Activated CD4-positive, alpha-beta T cell treated with anti-CD3 and anti-CD28 coated beads for 4 hours (primary cell): ENCODE measurements at regions not wholly inside any gene's neighbourhood (a gene's known extent, or its start where the extent isn't known, plus 50 kb on each side); places are given as distances from the start of the nearest gene placed in this dataset.

ENCODE experiments used
- DNase-seq, 2 donors: peaks; one replicate each; pipeline ENCODE4 v3.0.0-alpha.2; 2020

DNA sequence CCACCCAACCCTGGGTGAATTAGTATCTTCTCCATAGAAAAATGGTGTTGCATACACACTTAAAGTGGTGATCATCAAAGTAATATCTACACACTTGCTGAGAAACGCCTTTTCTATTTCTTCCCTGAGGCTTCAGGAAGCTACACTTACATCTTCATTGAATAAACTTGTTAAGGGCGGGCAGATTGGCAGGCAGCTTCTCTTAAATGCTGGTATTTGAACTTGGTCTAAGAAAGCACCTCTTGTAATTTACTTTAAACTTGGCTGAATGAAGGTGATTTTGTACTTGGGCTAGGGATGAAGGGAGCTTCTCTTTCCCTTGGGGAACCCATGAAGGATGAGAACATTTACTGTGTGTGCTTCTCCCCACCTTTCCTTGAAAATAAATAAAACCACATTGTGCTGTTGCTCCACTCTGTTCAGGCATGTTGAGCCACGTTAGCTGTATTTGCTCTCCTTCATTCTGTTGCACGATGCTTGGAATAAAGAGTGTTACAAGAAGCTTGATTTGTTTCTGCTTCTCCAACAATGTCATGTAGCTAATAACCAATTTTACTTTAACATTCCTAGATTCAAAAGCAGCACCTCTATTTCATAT, 430.1 kb downstream of the ANKRD50 start:
- DNase-seq, result no peak

DNA sequence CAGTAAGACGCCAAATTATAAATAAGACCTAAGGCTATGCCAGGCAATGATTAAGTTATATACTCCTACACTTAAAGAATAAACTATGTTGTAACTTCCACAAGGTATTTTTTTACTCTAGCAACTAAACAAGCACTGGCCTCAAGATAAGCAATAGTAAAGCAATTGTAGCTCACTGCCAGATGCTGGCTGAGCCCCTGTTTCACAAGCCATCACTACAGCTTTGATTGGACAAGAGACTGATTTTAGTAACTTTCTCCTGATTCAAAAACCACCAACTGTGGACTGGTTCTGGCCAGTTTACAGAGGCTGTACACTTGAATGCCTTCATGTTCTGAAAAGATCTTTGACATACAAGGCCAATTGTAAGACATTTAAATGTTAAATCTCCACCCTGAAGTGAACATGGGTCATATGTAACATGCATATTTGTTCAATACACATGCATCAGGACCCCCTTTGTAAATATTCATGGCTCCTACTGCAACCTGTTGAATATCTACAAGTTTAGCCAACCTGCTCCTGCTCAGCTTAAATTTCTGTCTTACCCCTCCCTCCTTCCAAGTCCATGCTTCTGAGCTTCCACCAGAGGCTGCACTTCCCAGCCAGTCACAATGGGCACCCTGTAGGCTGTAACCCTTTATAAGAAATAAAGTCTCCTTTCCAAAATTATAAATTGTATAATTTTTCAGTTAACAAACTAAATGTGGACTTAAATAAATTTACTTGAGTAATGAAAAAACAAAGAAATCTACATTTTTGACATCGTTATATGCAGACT, 423.6 kb downstream of the ANKRD50 start:
- no peak for DNase-seq

DNA sequence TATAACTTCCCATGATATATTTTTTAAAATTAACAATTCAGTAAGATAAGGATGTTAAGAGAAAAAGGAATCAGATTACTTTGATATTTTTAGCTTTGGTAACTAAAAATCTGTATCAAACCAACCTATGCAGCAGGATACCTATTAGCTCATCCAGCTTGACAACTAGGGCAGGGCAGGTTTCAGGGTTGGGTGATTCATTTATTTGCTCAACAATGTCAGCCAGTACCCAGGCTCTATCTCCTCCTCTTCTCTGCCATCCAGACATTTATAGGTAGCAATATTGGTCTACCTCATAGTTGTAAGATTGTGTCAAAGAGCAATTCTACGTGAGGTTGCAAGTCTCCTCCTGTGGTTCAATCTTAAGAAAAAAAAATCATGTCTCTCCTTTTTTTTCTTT, 421.9 kb downstream of the ANKRD50 start:
- DNase-seq, result no peak

DNA sequence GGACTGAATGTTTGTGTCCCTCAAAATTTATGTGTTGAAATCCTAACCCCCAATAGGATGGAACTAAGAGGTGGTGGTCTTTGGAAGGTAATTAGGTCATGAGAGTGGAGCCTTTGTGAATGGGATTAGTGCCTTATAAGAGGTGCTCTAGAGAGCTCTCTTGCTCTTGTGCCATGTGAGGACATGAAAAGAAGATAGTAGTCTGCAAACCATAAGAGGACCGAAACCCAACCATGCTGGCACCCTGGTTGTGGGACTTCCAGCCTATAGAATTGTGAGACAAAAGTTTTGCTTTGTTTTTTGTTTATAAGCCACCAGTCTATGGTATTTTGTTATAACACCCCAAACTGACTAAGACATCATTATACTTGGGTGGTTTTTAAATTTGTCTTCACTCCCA, 417.1 kb downstream of the ANKRD50 start:
- DNase-seq, result no peak

DNA sequence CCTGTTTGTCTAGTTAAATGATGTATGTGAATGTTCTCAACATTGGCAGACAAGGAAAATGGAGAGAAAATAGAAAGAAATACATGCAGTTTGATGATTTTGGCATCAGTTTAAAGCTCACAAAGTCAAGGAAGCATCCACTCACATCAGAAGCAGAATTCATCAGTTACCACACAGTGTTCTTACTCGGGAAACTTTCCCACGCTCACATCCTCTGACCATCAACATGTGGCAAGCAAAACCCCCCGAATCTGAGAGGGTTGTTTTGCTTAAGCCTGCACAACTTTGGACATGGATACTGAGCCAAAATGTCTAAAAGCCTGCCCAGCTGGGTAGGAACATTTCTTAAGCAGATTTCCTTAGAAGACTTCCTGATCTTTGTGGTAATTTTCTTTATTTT, 407.6 kb downstream of the ANKRD50 start:
- DNase-seq, result no peak

DNA sequence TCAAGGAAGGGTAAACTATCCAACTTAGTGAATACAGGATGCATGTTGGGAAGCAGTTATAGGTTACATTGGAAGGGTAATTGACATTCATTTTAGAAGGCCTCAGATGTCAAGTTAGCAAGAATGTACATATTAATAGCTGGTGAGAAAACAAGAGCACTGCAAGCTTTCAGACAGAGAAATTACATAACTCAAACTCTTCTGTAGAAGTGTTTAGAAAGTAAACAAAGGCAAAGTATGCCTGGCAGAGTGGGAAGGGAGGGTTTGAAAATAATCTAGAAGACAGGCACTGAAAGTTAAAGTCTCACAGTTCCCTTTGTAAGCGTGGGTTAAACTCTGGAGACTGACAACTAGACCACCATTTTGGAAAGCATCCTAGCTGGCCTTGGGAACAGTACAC, 406.2 kb downstream of the ANKRD50 start:
- DNase-seq, result no peak

DNA sequence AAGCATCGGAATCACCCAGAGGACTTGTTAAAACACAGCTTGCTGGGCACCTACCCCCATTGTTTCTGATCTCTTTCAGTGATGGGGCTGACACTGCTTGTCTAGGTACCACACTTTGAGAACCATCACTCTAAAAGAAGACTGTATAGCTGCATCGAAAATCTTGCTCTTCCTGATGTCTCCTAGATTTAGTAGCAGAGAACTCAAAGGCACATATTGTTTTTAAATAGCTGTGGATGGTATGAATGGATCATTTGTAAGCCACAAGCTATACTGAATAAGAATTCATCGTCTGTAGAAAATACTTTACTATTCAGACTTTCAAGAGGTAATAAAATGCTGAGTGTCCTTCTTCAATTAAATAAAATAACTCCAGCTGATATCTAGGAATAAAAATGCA, 405.4 kb downstream of the ANKRD50 start:
- DNase-seq, result no peak

DNA sequence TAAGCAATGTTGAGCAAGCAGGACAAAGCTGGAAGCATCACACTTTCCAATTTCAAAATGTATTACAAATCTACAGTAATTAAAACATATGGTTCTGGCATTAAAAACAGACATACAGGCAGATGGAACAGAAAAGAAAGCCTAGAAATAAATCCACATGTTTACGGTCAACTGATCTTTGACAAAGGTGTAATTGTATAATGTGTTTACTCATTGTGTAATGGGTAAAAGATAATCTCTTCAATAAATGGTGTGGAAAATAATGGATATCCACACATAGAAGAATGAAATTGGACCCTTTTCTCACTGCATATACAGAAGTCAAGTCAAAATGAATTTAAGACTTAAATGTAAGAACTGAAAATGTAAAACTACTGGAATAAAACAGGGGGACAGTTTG, 394.2 kb downstream of the ANKRD50 start:
- DNase-seq, result no peak

DNA sequence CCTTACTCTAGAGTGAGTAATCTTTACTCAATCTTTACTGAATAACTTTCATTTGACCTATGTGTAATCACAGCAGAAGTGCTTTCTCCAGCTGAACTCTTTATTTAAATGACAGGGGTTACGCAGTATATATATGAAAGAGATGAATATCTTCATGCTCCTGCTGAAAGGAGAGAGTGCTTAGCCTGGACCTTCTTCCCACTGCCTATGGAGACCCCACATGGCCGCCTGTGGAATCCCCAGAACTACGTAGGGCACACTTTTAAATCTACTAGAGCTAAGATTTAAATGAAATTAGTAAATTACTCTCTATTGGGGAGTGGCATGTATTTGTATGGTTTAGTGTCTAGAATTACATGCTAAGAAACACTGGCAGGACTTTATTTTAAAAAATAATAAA, 391.2 kb downstream of the ANKRD50 start:
- no peak for DNase-seq

DNA sequence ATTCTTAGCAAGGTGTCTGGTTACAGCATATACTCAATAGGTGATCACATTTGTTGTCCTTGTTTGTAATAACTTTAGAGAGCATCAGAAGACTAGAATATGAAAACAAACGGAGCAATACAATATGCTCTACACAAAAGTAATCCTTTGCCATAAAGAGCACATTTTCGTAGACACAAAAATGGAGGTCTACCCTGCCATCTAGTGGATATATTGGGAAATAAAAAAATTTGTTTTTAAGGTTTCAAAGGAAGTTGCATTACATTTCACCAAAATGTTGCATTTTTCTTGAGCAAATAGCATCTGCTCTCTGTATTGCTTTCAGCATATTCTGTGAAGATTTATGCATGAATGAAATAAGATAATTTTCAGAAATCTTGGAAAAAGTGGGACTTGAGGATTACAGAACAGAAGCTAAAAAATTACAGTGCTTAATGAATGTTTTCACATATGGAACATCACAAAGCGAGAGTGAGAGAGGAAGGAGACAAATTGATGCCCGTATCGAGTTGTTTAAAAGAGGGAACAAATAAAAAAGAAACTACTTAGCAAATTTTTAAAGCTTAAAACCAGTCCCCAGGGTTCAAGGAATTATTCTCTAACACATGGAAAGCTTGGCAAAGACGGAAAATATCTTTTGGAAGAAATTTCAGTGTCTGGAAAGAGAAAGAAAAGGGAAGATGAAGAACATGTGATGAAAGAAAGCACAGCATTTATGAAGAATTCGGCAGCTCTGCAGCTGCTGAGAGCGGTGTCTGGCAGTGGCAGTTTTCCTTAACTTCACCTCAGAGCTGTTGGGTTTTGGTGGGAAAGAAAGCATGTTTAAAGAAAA, 390.1 kb downstream of the ANKRD50 start:
- DNase-seq, result no peak

DNA sequence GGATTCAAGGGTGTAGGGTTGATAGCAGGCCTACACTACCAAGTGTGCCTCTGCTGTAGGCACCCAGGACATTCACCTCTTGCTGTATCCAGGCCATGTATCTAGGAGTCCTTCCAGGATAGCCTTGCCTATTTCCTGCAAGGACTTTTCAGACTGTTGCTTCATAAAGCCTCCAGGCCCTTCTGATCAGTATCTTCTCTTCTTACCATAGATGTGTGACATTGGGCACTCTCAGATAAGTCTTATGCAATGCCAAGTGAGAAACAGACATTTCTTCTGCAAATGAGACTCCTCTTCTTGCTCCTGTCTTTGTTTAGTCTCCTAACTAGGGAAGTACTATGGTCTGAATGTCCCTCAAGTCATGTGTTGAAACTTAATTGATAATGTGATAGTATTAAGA, 386.8 kb downstream of the ANKRD50 start:
- DNase-seq, result no peak

DNA sequence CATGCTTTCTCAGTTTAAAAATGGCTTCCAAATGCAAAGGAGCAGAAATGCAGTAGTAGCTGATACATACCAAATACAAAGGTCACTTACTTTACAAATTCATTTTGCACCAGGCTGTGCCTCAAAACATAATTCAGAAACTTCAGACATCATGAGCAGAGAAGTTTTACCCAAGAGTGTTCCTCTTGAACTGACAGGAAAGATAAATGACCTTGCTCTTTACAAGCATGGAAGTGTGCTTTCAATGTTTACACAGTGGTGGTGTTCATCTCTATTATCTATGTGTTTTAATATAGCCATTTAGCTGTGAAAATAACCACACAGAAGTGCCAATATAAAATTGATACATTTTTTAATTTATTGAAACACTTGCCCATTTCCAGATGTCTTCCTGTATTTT, 383.4 kb downstream of the ANKRD50 start:
- no peak for DNase-seq

DNA sequence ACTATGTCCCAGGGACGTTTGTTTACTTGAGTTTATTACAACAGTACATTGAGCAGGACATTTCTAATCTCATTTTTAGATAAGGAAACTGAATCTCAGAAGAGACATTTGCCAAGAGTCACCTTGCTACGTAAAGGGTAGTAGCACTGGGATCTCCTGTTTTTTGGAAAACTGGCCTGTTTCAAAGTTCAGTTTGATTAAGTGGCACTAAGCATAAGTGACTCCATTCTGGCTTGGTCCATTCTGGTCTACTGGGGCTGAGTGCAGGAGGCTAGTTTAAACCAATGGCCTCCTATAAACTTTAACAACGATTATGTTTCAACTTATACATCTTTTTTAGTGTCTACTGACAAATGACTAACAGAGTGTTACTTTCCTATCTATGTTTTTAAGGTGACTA, 382.5 kb downstream of the ANKRD50 start:
- no peak for DNase-seq

DNA sequence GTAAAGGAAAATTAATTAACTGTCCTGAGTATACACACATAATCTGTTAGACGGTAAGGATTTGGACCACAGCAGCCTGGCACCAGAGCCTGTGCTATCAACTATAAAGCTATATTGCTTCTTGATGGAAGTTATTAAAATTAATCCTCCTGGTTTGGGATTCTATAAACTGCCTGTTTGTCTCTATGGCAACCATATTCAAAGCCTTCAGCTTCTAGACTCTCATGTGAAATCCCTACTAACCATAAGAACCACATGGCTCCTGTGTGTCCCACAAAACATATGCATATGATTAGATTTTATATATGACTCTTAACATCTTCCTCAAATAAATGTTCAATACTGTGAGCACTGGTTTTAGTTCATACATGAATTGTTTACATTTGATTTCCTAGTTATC, 380.8 kb downstream of the ANKRD50 start:
- DNase-seq, result no peak

DNA sequence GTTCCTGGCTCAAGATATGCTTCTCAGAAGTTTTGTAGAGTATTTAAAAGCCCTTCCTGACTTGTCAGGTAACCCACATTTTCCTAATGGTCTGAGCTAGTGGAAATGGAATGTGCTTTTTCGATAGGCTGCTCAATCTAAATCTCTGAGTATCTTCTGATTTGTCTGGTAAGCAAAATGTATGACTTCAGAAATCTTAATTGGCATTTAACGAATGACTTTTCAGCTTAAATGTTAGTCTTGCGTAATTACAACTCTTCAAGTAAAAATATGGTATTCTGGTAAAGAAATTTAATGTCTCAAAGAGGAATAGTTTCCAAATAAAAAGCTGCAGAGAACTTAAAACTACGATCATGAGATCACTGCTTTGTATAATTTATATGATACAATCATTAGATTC, 379.1 kb downstream of the ANKRD50 start:
- no peak for DNase-seq

DNA sequence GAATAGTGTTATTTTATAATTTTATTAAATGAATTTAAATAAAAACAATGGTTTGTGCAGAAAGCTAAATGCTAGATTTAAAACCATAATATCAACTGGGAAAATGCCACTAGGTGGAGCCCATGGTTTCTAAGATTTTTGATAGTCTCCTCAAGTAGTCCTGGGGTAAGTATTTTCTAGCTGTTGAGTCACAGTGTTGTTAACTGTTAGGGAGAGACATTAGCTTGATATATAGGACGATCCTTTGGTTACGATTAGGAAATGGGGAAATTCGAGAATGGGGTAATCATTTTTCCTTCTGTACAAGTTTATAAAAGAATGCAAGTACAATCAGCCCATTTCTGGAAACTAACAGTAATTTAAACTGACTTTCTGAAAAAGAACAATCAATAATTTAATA, 378.4 kb downstream of the ANKRD50 start:
- DNase-seq, result no peak

DNA sequence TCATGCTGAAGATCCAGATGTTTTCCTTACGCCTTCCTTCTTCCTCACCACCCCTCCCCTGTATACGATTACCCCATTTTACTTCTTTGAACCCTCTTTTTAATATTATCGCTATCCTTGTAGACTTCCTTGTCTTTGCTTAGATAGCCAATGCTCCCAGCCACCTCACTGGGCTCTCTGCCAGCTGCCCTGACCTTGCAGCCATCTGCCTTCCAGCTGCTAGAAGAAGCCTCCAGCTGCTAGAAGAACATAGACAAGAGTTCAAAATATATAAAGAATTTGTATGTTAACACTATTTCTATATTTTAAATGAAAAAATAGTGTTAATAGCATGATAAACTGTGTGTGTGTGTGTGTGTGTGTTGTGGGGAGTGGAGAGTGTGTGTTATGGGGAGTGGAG, 374.7 kb downstream of the ANKRD50 start:
- no peak for DNase-seq

DNA sequence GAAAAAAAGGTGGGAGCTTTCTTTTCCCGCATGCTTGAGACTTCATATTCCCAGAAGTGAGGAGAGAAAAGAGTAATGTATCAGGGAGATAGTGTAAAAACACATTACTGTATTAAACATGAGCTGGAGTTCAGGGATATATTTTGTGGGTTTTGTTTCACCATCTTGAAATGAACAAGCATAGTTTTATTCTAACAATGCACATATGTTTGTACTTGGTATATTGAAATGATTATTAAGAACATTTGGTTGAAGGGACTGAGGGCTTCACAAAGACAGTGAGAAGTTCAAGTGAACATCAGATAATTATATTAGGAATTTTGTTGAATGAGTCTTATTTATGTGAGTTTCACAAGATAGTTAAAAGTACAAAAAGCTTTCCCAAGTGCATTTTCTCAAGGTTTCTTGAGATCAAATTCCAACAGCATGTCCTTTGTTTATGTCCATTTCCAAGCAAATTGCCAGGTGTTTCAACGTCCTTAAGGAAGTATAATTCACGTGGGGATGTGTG, 368.8 kb downstream of the ANKRD50 start:
- no peak for DNase-seq

DNA sequence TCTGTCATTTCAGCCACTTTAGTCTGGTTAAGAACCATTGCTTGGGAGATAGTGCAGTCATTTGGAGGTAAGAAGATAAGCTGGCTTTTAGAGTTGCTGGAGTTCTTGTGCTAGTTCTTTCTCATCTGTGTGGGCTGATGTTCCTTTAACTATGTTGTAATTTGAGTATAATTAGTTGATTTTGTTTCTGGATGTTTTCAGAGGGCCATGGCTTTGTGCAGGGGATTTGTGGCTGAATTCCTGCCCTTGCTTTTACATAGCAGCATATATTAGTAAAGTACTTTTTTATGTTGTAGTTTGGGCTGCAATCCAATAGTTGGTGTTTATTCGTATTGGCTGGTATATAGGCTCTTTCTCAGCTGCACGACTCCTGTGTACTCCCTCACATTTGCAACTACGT, 339.6 kb downstream of the ANKRD50 start:
- DNase-seq, result no peak

DNA sequence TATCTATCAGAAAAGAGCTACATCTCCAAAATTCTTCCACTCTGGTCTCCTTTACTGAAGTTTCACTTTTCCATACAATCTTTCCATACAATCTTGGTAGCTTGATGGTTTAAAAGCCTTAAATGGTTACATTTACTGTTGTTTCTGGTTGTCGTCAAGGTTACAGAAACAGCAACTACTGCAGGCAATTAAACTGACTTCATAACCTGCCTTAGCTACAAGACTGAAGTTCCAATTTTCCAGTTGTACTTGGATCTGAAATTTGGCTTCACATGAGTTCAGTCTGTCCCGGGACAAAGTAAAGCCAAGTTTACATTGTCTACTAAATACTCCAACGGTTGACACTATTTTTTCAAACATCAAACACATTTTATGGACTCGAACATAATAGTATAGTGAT, 326.4 kb downstream of the ANKRD50 start:
- DNase-seq, result no peak

DNA sequence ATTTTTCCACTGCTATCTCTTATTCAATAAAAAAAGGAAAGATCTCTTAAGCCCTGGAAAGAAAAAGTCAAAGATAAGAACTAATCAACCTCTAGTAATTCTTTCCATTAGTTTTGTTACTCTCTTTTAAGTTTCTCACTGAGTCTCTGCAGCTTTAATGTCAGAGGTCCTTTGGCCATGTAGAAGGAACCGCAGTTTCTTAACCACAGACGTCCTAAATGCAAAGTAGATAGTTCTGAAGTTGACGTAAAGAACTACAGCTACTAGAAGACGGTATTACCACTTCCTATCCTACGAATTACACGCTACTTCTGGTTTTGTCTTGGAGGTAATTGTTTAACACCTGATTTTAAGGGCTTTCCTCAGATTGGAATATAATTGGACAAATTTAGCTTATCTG, 325.9 kb downstream of the ANKRD50 start:
- DNase-seq, result no peak

DNA sequence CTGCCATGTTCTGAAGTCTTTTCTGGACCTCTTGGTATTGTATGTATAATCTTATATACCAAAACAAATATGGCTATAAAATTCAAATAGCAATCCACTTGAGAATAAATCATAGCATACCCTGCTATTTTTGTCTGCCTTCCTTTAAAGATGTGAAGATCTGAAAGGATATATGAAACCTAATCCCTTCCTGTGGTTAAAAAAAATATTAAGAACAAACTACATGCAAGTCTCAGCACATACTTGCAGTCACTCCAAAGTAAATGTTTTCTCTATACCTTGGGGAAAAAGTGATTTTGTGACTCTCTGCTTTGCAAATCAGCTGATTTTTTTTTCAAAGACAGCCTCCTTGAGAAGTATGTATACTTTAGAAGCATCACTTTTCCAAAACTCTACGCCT, 322.9 kb downstream of the ANKRD50 start:
- DNase-seq, result no peak

DNA sequence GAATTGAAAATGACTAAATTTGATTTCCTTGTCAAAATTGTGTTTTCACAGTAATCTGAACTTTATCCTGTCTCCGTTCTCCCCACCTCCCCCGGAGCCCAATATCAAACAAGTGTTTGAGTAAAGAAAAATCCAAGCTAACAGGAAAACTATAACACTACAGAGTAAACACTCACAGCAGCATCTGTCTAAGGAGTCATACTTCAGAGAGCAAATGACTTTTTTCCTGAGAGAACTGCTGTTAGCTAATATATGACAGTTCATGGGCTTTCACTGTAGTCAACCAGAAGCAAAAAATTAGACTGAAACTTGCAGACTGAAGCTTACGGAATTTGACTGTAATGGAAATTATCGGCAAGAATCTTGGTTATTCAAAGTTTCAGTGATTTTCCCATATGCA, 321.7 kb downstream of the ANKRD50 start:
- no peak for DNase-seq

DNA sequence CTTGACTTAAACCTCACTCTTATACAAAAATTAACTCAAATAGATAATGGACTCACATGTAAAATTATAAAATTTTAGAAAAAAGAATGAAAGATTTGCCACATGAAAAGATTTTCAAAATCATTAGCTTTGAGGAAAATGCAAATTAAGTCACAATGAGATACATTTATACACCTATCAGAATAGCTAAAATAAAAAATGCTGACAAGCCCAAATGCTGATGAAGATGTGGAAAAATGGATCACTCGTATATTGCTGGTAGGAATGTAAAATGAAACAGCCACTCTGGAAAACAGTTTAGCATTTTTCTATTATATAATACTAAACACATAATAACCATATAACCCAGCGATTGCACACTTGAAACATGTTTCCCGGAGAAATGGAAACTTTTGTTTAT, 316.2 kb downstream of the ANKRD50 start:
- DNase-seq, result no peak
